H1 (cell line): ENCODE measurements at regions not wholly inside any gene's neighbourhood (a gene's known extent, or its start where the extent isn't known, plus 50 kb on each side); places are given as distances from the start of the nearest gene placed in this dataset.

ENCODE experiments used
- CTCF ChIA-PET: fragments of 300-600 bp; sonication (Branson Sonifier 250); formaldehyde crosslinking; loops from one replicate; lab custom pipeline; 2021; ENCODE audit not compliant: partially characterized antibody; lab: Charles Lee
- POLR2A ChIA-PET: fragments of 300-600 bp; sonication (Branson Sonifier 250); formaldehyde crosslinking; loops from one replicate; lab custom pipeline; 2021; ENCODE audit warnings: inconsistent platforms; ENCODE audit not compliant: partially characterized antibody; lab: Charles Lee
- DNase-seq, 2 experiments: peaks; one replicate each; pipeline versions ENCODE4 v3.0.0 to v3.0.0-alpha.2; 2010 to 2022; ENCODE audit warnings: low spot score in 2 of 2, low read depth in 1 of 2, mixed read lengths in 1 of 2
- FAIRE-seq: peaks from 2 replicates; lab custom pipeline; 2011; peaks lifted over from hg19 to GRCh38; lab: Jason Lieb, UNC
- H2AFZ ChIP-seq: 2 replicates; pipeline ENCODE4 v1.8.1; 2012; ENCODE audit warnings: low read length, inconsistent platforms
- H2AK5ac ChIP-seq: 2 replicates; pipeline ENCODE4 v1.6.1; 2013; ENCODE audit warnings: low read depth, low read length
- H2BK120ac ChIP-seq: replicated peaks from 2 replicates; pipeline ENCODE3; 2013; ENCODE audit warnings: low read depth, low read length, inconsistent platforms
- H2BK12ac ChIP-seq: 2 replicates; pipeline ENCODE4 v1.6.1; 2013; ENCODE audit warnings: low read depth, low read length
- H2BK15ac ChIP-seq: 2 replicates; pipeline ENCODE4 v1.6.1; 2013; ENCODE audit warnings: low read length
- H2BK20ac ChIP-seq: 2 replicates; pipeline ENCODE4 v1.6.1; 2013; ENCODE audit warnings: low read length
- H2BK5ac ChIP-seq: 2 replicates; pipeline ENCODE4 v1.6.1; 2013; ENCODE audit warnings: low read depth, low read length
- H3K14ac ChIP-seq: 2 replicates; pipeline ENCODE4 v1.6.1; 2013; ENCODE audit warnings: inconsistent platforms; ENCODE audit not compliant: insufficient read length
- H3K18ac ChIP-seq: 2 replicates; pipeline ENCODE4 v1.6.1; 2013; ENCODE audit warnings: low read length; ENCODE audit errors: extremely low read depth
- H3K23ac ChIP-seq: 2 replicates; pipeline ENCODE4 v1.6.1; 2013; ENCODE audit warnings: inconsistent platforms; ENCODE audit not compliant: insufficient read length
- H3K23me2 ChIP-seq: 2 replicates; pipeline ENCODE4 v1.6.1; 2013; ENCODE audit warnings: low read depth, low read length
- H3K27ac ChIP-seq: 2 replicates; pipeline ENCODE4 v1.6.1; 2011; ENCODE audit warnings: low read depth, low read length, inconsistent platforms
- H3K27me3 ChIP-seq, 4 experiments: replicated peaks in 1 of 4; 1 replicate in 1 of 4; 2 replicates in 3 of 4; pipeline versions ENCODE4 v1.6.1 to v1.8.1; 2011 to 2013; ENCODE audit warnings: low read length in 3 of 4, mild to moderate bottlenecking in 3 of 4, inconsistent platforms in 2 of 4, mixed read lengths in 2 of 4, moderate library complexity in 1 of 4; ENCODE audit not compliant: control insufficient read depth in 3 of 4, insufficient read depth in 3 of 4; ENCODE audit errors: extremely low read depth in 1 of 4
- H3K36me3 ChIP-seq, 4 experiments: 2 replicates each; pipeline versions ENCODE4 v1.6.1 to v1.8.1; 2011 to 2013; ENCODE audit warnings: mild to moderate bottlenecking in 4 of 4, low read length in 3 of 4, moderate library complexity in 2 of 4, control low read depth in 1 of 4, inconsistent platforms in 1 of 4; ENCODE audit not compliant: insufficient read depth in 4 of 4, control insufficient read depth in 2 of 4
- H3K4ac ChIP-seq: replicated peaks from 2 replicates; pipeline ENCODE3; 2013; ENCODE audit warnings: low read length, low read depth, mixed read lengths, inconsistent platforms; ENCODE audit not compliant: insufficient read length
- H3K4me1 ChIP-seq, 4 experiments: replicated peaks in 1 of 4; 1 replicate in 1 of 4; 2 replicates in 3 of 4; pipeline versions ENCODE4 v1.6.1 to v1.8.1; 2011 to 2013; ENCODE audit warnings: low read length in 3 of 4, inconsistent platforms in 2 of 4, mixed read lengths in 1 of 4; ENCODE audit not compliant: insufficient read depth in 4 of 4, control insufficient read depth in 3 of 4
- H3K4me2 ChIP-seq, 2 experiments: 2 replicates each; pipeline versions ENCODE4 v1.6.1 to v1.8.1; 2011 to 2013; ENCODE audit warnings: low read depth in 2 of 2, low read length in 2 of 2, control low read depth in 1 of 2, inconsistent platforms in 1 of 2, mild to moderate bottlenecking in 1 of 2; ENCODE audit not compliant: insufficient read depth in 1 of 2
- H3K4me3 ChIP-seq, 4 experiments: fragments of 200-600, 300-600 bp in 1 of 4; sonication (generic), shearing (Covaris generic), sonication (Bioruptor Twin) in 1 of 4; 2 replicates each; pipeline versions ENCODE4 v1.5.1 to v1.8.1; 2011 to 2016; ENCODE audit warnings: low read length in 4 of 4, low read depth in 3 of 4, control low read depth in 2 of 4, inconsistent platforms in 2 of 4, mild to moderate bottlenecking in 2 of 4, mixed read lengths in 1 of 4, moderate library complexity in 1 of 4; ENCODE audit not compliant: insufficient read depth in 2 of 4; ENCODE audit errors: extremely low read depth in 1 of 4
- H3K56ac ChIP-seq: replicated peaks from 2 replicates; pipeline ENCODE3; 2013; ENCODE audit warnings: low read depth, mild to moderate bottlenecking, mixed read lengths, low read length, inconsistent platforms; ENCODE audit not compliant: insufficient read length
- H3K79me1 ChIP-seq: 2 replicates; pipeline ENCODE4 v1.6.1; 2013; ENCODE audit warnings: low read depth, low read length, control low read depth
- H3K79me2 ChIP-seq, 2 experiments: 2 replicates each; pipeline versions ENCODE4 v1.6.1 to v1.8.1; 2012 to 2013; ENCODE audit warnings: low read length in 2 of 2, mild to moderate bottlenecking in 2 of 2, inconsistent platforms in 1 of 2; ENCODE audit not compliant: insufficient read depth in 2 of 2, control insufficient read depth in 1 of 2
- H3K9ac ChIP-seq, 4 experiments: replicated peaks in 1 of 4; 1 replicate in 1 of 4; 2 replicates in 3 of 4; pipeline versions ENCODE4 v1.6.1 to v1.8.1; 2011 to 2013; ENCODE audit warnings: low read depth in 3 of 4, low read length in 3 of 4, control low read depth in 2 of 4, mild to moderate bottlenecking in 2 of 4, moderate library complexity in 2 of 4, inconsistent platforms in 1 of 4; ENCODE audit errors: extremely low read depth in 1 of 4
- H3K9me3 ChIP-seq, 2 experiments: 2 replicates each; pipeline versions ENCODE4 v1.6.1 to v1.8.1; 2012 to 2013; ENCODE audit warnings: mild to moderate bottlenecking in 2 of 2, moderate library complexity in 2 of 2, control low read depth in 1 of 2, inconsistent platforms in 1 of 2, low read depth in 1 of 2, low read length in 1 of 2, mixed read lengths in 1 of 2; ENCODE audit not compliant: insufficient read depth in 2 of 2
- H4K20me1 ChIP-seq, 2 experiments: replicated peaks in 1 of 2; 2 replicates each; pipeline versions ENCODE3 to v1.8.1; 2011 to 2013; ENCODE audit warnings: inconsistent platforms in 2 of 2, low read length in 2 of 2, mild to moderate bottlenecking in 1 of 2; ENCODE audit not compliant: insufficient read depth in 2 of 2, control insufficient read depth in 1 of 2
- H4K5ac ChIP-seq: 2 replicates; pipeline ENCODE4 v1.6.1; 2013; ENCODE audit warnings: low read length, low read depth, mixed read lengths, inconsistent platforms; ENCODE audit not compliant: insufficient read length
- H4K8ac ChIP-seq: 2 replicates; pipeline ENCODE4 v1.8.0; 2013; ENCODE audit warnings: mild to moderate bottlenecking, moderate library complexity, low read length, inconsistent platforms; ENCODE audit not compliant: insufficient read depth; ENCODE audit errors: extremely low read depth
- H4K91ac ChIP-seq: replicated peaks from 2 replicates; pipeline ENCODE3; 2013; ENCODE audit warnings: low read length, mixed read lengths, inconsistent platforms; ENCODE audit not compliant: insufficient read length
- ATF2 ChIP-seq: IDR thresholded peaks from 2 replicates; pipeline ENCODE4 v1.6.1; 2012; ENCODE audit warnings: low read length, inconsistent platforms
- BACH1 ChIP-seq: IDR thresholded peaks from 2 replicates; pipeline ENCODE4 v1.6.1; 2012; ENCODE audit warnings: low read length, improper control_type of control experiment
- CEBPB ChIP-seq: IDR thresholded peaks from 2 replicates; pipeline ENCODE4 v1.6.1; 2012; ENCODE audit warnings: low read depth, low read length
- CHD1 ChIP-seq: IDR thresholded peaks from 2 replicates; pipeline ENCODE4 v1.6.1; 2012; ENCODE audit warnings: low read depth, low read length, improper control_type of control experiment
- CHD2 ChIP-seq: IDR thresholded peaks from 2 replicates; pipeline ENCODE4 v1.6.1; 2012; ENCODE audit warnings: low read length, improper control_type of control experiment
- GTF2F1 ChIP-seq: IDR thresholded peaks from 2 replicates; pipeline ENCODE4 v1.6.1; 2012; ENCODE audit warnings: low read depth, low read length, improper control_type of control experiment, borderline replicate concordance
- MAX ChIP-seq: IDR thresholded peaks from 2 replicates; pipeline ENCODE4 v1.6.1; 2012; ENCODE audit warnings: inconsistent platforms
- NRF1 ChIP-seq: IDR thresholded peaks from 2 replicates; pipeline ENCODE4 v1.6.1; 2011; ENCODE audit warnings: mild to moderate bottlenecking, low read depth, low read length, improper control_type of control experiment
- PHF8 ChIP-seq: fragments of 200-600 bp; sonication (generic); conservative IDR thresholded peaks from 2 replicates; pipeline ENCODE4 v1.7.1; 2012; ENCODE audit warnings: low read depth, mild to moderate bottlenecking, inconsistent platforms, low read length, moderate library complexity
- POLR2A ChIP-seq, 2 experiments: IDR thresholded peaks; 1 replicate in 1 of 2; 2 replicates in 1 of 2; pipeline ENCODE4 v1.6.1; 2011; ENCODE audit warnings: low read depth in 2 of 2, low read length in 2 of 2, mild to moderate bottlenecking in 2 of 2; ENCODE audit errors: control extremely low read depth in 1 of 2
- RAD21 ChIP-seq, 2 experiments: IDR thresholded peaks in 1 of 2; conservative IDR thresholded peaks in 1 of 2; 2 replicates each; pipeline ENCODE4 v1.6.1; 2011; ENCODE audit warnings: low read depth in 2 of 2, low read length in 2 of 2, improper control_type of control experiment in 1 of 2, inconsistent platforms in 1 of 2, mild to moderate bottlenecking in 1 of 2, moderate library complexity in 1 of 2
- RXRA ChIP-seq: IDR thresholded peaks from 2 replicates; pipeline ENCODE4 v1.6.1; 2011; ENCODE audit warnings: low read depth, mild to moderate bottlenecking, low read length, moderate library complexity; ENCODE audit not compliant: insufficient read depth
- SUZ12 ChIP-seq: fragments of 200-600 bp; sonication (generic); IDR thresholded peaks from 2 replicates; pipeline ENCODE4 v1.6.1; 2012; ENCODE audit warnings: mild to moderate bottlenecking, inconsistent platforms, low read length, moderate library complexity, mixed read lengths
- TCF12 ChIP-seq: IDR thresholded peaks from 2 replicates; pipeline ENCODE4 v1.6.1; 2011; ENCODE audit warnings: low read depth, mild to moderate bottlenecking, low read length
- YY1 ChIP-seq: IDR thresholded peaks from 2 replicates; pipeline ENCODE4 v1.6.1; 2011; ENCODE audit warnings: low read depth, mild to moderate bottlenecking, low read length

- ChIA-PET POLR2A (no interaction called here), CTCF (interaction anchor here (1.1 kb wide), 1 partner anchor 218 kb away, joined by 3 read pairs; no protein-coding TSS in a partner anchor)
- H3K56ac ChIP-seq: no peak overlapping the region
- H2AK5ac ChIP-seq: no peak overlapping the region
- no peak overlapping the region for H4K8ac ChIP-seq
- H2AFZ ChIP-seq: no peak overlapping the region
- no peak overlapping the region for H2BK15ac ChIP-seq
- H3K79me1 ChIP-seq: no peaks in the 10 kb centered on the region
- H3K9ac ChIP-seq: no peak overlapping the region; a peak in 1 of 7 replicates
- H2BK12ac ChIP-seq: no peak overlapping the region
- peaks cover 2 to 9% of the 10 kb centered on the region in 2 experiments; a peak in 1 of 4 replicates for H3K9me3 ChIP-seq
- FAIRE-seq: no peak
- H4K5ac ChIP-seq: no peak overlapping the region
- no peak overlapping the region for H2BK120ac ChIP-seq
- H3K4me3 ChIP-seq: no peak overlapping the region
- H4K20me1 ChIP-seq: no peaks in the 10 kb centered on the region
- no peak overlapping the region for H3K27ac ChIP-seq
- no peak overlapping the region for H3K4me2 ChIP-seq
- H3K27me3 ChIP-seq: no peaks in the 10 kb centered on the region
- H2BK5ac ChIP-seq: no peak overlapping the region
- H2BK20ac ChIP-seq: no peak overlapping the region
- no peak overlapping the region for H3K18ac ChIP-seq
- H3K23me2 ChIP-seq: no peaks in the 10 kb centered on the region
- DNase-seq: no peak
- H4K91ac ChIP-seq: no peak overlapping the region
- H3K4me1 ChIP-seq: peaks cover 0 to 3% (median 0%) of the 10 kb centered on the region in 4 experiments; a peak in 2 of 7 replicates
- H3K23ac ChIP-seq: no peak overlapping the region
- no peak overlapping the region for H3K14ac ChIP-seq
- H3K4ac ChIP-seq: no peak overlapping the region
- H3K36me3 ChIP-seq: no peaks in the 10 kb centered on the region
- no peaks in the 10 kb centered on the region for H3K79me2 ChIP-seq
- TF ChIP-seq RXRA: no peak
- TF ChIP-seq YY1: no peak
- TF ChIP-seq PHF8: no peak
- TF ChIP-seq BACH1: no peak
- TF ChIP-seq MAX: no peak
- no peak for TF ChIP-seq CEBPB
- no peak for TF ChIP-seq CHD1
- TF ChIP-seq ATF2: no peak
- TF ChIP-seq SUZ12: no peak
- TF ChIP-seq GTF2F1: no peak
- TF ChIP-seq CHD2: no peak
- no peak for TF ChIP-seq NRF1
- TF ChIP-seq RAD21 (IDR thresholded peaks at IDR 0.05 in 1 of 2, conservative IDR thresholded peaks at IDR 0.05 in 1 of 2; ENCODE audit: low read depth in 2 of 2, low read length in 2 of 2): no peak
- TF ChIP-seq TCF12: no peak
- no peak for TF ChIP-seq POLR2A (IDR thresholded peaks at IDR 0.05; ENCODE audit: control extremely low read depth in 1 of 2, low read depth in 2 of 2, low read length in 2 of 2)
These were observed 268.8 kb downstream of the ADAMTS20 start for GRCh38 chr12:43283206-43283605.
